ENCODE measurements at regions not wholly inside any gene's neighbourhood (a gene's known extent, or its start where the extent isn't known, plus 50 kb on each side); places are given as distances from the start of the nearest gene placed in this dataset.

DNA sequence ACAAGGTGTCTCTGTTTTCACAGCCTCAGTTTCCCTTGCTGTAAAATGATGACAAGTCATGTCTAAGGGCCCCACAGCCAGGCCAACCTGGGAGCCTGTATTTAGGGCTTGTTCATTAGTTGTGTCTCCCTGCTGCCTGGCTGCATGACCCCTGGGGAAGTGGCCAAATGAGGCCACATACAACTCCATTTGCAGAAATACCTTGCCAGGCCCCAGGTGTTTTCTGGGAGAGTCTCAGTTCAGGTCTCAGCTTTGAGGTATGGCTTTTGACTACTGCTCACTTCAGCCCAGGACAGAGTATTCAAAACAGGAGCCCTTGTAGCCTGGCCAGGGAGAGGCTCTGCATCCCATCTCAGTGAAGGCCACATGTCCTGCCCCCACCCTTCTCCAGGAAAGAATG is 202.5 kb upstream of the MAMLD1 start:
- POLR2A ChIA-PET = no interaction called here
- Histone ChIP-seq H3K4me3 (ENCODE audit: low read depth in 2 of 2, low read length in 2 of 2) (no peak overlapping the region), H3K36me3 (ENCODE audit: control insufficient read depth, insufficient read depth, low read length) (no peaks in the 10 kb centered on the region), H3K4me1 (ENCODE audit: control insufficient read depth, insufficient read depth, low read length) (no peaks in the 10 kb centered on the region), H3K27me3 (ENCODE audit: control insufficient read depth, insufficient read depth, low read length) (no peaks in the 10 kb centered on the region), H3K27ac (ENCODE audit: low read length) (no peak overlapping the region), H3K9me3 (ENCODE audit: control insufficient read depth, insufficient read depth, low read depth, low read length) (no peaks in the 10 kb centered on the region)
- no peak for ATAC-seq
- TF ChIP-seq POLR2AphosphoS5 (IDR thresholded peaks at IDR 0.05; ENCODE audit: low read depth, low read length) = no peak
- no peak for TF ChIP-seq SIN3A (IDR thresholded peaks at IDR 0.05; ENCODE audit: borderline replicate concordance, insufficient read depth, low read depth, low read length)
- TF ChIP-seq REST (IDR thresholded peaks at IDR 0.05; ENCODE audit: insufficient read depth in 1 of 2, low read depth in 2 of 2, low read length in 1 of 2) = no peak
- TF ChIP-seq, protein P1, sequence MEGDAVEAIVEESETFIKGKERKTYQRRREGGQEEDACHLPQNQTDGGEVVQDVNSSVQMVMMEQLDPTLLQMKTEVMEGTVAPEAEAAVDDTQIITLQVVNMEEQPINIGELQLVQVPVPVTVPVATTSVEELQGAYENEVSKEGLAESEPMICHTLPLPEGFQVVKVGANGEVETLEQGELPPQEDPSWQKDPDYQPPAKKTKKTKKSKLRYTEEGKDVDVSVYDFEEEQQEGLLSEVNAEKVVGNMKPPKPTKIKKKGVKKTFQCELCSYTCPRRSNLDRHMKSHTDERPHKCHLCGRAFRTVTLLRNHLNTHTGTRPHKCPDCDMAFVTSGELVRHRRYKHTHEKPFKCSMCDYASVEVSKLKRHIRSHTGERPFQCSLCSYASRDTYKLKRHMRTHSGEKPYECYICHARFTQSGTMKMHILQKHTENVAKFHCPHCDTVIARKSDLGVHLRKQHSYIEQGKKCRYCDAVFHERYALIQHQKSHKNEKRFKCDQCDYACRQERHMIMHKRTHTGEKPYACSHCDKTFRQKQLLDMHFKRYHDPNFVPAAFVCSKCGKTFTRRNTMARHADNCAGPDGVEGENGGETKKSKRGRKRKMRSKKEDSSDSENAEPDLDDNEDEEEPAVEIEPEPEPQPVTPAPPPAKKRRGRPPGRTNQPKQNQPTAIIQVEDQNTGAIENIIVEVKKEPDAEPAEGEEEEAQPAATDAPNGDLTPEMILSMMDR (IDR thresholded peaks at IDR 0.05) = no peak
- TF ChIP-seq TCF7L2 (IDR thresholded peaks at IDR 0.05; ENCODE audit: low read depth, low read length) = no peak
- intact Hi-C loops (cut with micrococcal nuclease; ENCODE audit: unreplicated experiment) = no loop called here
- in situ Hi-C loops (cut with HindIII; ENCODE audit: low pct_unique_long_range_greater_than_20kb, low sequenced_read_pairs) = no loop called here
- CTCF ChIA-PET = no interaction called here
- DNase-seq (ENCODE audit: low read depth, low spot score) = no peak
- BruUV-seq (replicated peaks) = no TSS peak

DNA sequence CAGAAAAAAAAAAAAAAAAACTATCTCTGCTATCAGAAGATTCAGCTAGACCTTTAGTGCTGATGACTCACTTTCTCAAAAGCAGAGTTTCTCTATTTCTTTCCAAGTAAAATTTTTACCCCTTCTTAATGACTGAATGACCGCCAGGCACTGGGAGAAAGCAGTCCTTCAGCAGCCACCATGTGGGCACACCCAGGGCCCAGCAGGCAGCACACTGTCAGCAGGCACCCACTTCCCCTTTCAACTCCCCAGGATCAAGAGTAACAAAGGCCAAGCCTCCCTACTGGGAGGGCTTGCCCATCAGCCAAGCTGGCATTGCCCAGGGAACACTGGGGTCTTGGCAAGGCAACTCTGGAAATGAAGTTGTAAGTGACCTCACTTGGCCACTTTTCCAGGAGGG is 201.9 kb upstream of the MAMLD1 start:
- intact Hi-C loops (cut with micrococcal nuclease; ENCODE audit: unreplicated experiment) = no loop called here
- DNase-seq (ENCODE audit: low read depth, low spot score) = no peak

More for the DNA sequence above, 201.9 kb upstream of the MAMLD1 start:
- Histone ChIP-seq H3K27me3 (ENCODE audit: control insufficient read depth, insufficient read depth, low read length) (no peaks in the 10 kb centered on the region), H3K4me1 (ENCODE audit: control insufficient read depth, insufficient read depth, low read length) (no peaks in the 10 kb centered on the region), H3K4me3 (ENCODE audit: low read depth in 2 of 2, low read length in 2 of 2) (no peak overlapping the region), H3K27ac (ENCODE audit: low read length) (no peak overlapping the region), H3K36me3 (ENCODE audit: control insufficient read depth, insufficient read depth, low read length) (no peaks in the 10 kb centered on the region), H3K9me3 (ENCODE audit: control insufficient read depth, insufficient read depth, low read depth, low read length) (no peaks in the 10 kb centered on the region)
- TF ChIP-seq, protein P1 (IDR thresholded peaks at IDR 0.05) = no peak
- TF ChIP-seq SIN3A (IDR thresholded peaks at IDR 0.05; ENCODE audit: borderline replicate concordance, insufficient read depth, low read depth, low read length) (no peak), TCF7L2 (IDR thresholded peaks at IDR 0.05; ENCODE audit: low read depth, low read length) (no peak), POLR2AphosphoS5 (IDR thresholded peaks at IDR 0.05; ENCODE audit: low read depth, low read length) (no peak), REST (IDR thresholded peaks at IDR 0.05; ENCODE audit: insufficient read depth in 1 of 2, low read depth in 2 of 2, low read length in 1 of 2) (no peak)
- in situ Hi-C loops (cut with HindIII; ENCODE audit: low pct_unique_long_range_greater_than_20kb, low sequenced_read_pairs) = no loop called here
- no TSS peak for BruUV-seq (replicated peaks)
- no peak for ATAC-seq
- ChIA-PET POLR2A (interaction anchor here (0.6 kb wide), 1 partner anchor 14 kb away, joined by 4 read pairs; no protein-coding TSS in a partner anchor), CTCF (no interaction called here)

Data from Panc1 (cell line).